ENCODE measurements at regions not wholly inside any gene's neighbourhood (a gene's known extent, or its start where the extent isn't known, plus 50 kb on each side); places are given as distances from the start of the nearest gene placed in this dataset.

DNA sequence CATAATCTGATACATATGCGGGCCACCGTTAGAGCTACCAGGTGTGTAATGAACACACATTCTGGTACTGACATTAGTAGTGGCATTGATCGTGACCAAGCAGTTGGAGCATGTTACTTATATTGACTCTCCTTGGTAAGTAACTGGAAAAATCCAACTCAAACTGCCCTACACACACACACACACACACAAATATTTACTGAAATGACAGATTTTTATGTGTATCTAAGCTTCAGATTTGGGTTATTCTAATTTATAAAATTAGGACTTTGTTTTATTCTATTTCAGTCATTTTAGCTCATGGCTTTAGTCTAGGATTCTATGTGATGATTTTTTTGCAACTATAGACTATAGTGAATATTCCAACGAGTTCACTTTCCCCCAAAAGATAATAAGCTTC, 1280.2 kb upstream of the ACO1 start:
- H3K27ac ChIP-seq (ENCODE audit: low read depth, low read length) = no peak overlapping the region
- no peaks in the 10 kb centered on the region for H3K36me3 ChIP-seq (ENCODE audit: control insufficient read depth in 1 of 2, insufficient read depth in 2 of 2, low read length in 2 of 2)
- no TSS peak for BruUV-seq (replicated peaks)
- no peaks in the 10 kb centered on the region for H4K20me1 ChIP-seq (ENCODE audit: insufficient read depth)
- H3K4me3 ChIP-seq (replicated peaks in 1 of 2; ENCODE audit: low read depth in 1 of 2, low read length in 2 of 2) = no peak overlapping the region
- TF ChIP-seq TCF7L2 (IDR thresholded peaks at IDR 0.05; ENCODE audit: borderline replicate concordance, extremely low read depth, insufficient read depth, insufficient read length) (no peak), YY1 (IDR thresholded peaks at IDR 0.05; ENCODE audit: extremely low read depth, insufficient replicate concordance, low read depth, low read length) (no peak), POLR2A (IDR thresholded peaks at IDR 0.05; ENCODE audit: borderline replicate concordance, extremely low read depth, insufficient read depth, insufficient read length) (no peak), ZNF274 (IDR thresholded peaks at IDR 0.05; ENCODE audit: low read depth, low read length) (no peak), SP1 (IDR thresholded peaks at IDR 0.05; ENCODE audit: low read depth) (no peak), ZFX (IDR thresholded peaks at IDR 0.05) (no peak), EZH2phosphoT487 (IDR thresholded peaks at IDR 0.05; ENCODE audit: borderline replicate concordance) (no peak), SRF (IDR thresholded peaks at IDR 0.05; ENCODE audit: low read depth) (no peak), CEBPB (IDR thresholded peaks at IDR 0.05; ENCODE audit: low read depth) (no peak), ELF1 (IDR thresholded peaks at IDR 0.05; ENCODE audit: borderline replicate concordance, low read depth) (no peak), FOSL1 (IDR thresholded peaks at IDR 0.05; ENCODE audit: low read depth) (no peak)
- TF ChIP-seq, protein P1, sequence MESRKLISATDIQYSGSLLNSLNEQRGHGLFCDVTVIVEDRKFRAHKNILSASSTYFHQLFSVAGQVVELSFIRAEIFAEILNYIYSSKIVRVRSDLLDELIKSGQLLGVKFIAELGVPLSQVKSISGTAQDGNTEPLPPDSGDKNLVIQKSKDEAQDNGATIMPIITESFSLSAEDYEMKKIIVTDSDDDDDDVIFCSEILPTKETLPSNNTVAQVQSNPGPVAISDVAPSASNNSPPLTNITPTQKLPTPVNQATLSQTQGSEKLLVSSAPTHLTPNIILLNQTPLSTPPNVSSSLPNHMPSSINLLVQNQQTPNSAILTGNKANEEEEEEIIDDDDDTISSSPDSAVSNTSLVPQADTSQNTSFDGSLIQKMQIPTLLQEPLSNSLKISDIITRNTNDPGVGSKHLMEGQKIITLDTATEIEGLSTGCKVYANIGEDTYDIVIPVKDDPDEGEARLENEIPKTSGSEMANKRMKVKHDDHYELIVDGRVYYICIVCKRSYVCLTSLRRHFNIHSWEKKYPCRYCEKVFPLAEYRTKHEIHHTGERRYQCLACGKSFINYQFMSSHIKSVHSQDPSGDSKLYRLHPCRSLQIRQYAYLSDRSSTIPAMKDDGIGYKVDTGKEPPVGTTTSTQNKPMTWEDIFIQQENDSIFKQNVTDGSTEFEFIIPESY (IDR thresholded peaks at IDR 0.05; ENCODE audit: extremely low read depth, insufficient replicate concordance, low read length) = no peak
- TF ChIP-seq, protein P2, sequence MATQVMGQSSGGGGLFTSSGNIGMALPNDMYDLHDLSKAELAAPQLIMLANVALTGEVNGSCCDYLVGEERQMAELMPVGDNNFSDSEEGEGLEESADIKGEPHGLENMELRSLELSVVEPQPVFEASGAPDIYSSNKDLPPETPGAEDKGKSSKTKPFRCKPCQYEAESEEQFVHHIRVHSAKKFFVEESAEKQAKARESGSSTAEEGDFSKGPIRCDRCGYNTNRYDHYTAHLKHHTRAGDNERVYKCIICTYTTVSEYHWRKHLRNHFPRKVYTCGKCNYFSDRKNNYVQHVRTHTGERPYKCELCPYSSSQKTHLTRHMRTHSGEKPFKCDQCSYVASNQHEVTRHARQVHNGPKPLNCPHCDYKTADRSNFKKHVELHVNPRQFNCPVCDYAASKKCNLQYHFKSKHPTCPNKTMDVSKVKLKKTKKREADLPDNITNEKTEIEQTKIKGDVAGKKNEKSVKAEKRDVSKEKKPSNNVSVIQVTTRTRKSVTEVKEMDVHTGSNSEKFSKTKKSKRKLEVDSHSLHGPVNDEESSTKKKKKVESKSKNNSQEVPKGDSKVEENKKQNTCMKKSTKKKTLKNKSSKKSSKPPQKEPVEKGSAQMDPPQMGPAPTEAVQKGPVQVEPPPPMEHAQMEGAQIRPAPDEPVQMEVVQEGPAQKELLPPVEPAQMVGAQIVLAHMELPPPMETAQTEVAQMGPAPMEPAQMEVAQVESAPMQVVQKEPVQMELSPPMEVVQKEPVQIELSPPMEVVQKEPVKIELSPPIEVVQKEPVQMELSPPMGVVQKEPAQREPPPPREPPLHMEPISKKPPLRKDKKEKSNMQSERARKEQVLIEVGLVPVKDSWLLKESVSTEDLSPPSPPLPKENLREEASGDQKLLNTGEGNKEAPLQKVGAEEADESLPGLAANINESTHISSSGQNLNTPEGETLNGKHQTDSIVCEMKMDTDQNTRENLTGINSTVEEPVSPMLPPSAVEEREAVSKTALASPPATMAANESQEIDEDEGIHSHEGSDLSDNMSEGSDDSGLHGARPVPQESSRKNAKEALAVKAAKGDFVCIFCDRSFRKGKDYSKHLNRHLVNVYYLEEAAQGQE (IDR thresholded peaks at IDR 0.05; ENCODE audit: low read depth) = no peak
- TF ChIP-seq, protein P3, sequence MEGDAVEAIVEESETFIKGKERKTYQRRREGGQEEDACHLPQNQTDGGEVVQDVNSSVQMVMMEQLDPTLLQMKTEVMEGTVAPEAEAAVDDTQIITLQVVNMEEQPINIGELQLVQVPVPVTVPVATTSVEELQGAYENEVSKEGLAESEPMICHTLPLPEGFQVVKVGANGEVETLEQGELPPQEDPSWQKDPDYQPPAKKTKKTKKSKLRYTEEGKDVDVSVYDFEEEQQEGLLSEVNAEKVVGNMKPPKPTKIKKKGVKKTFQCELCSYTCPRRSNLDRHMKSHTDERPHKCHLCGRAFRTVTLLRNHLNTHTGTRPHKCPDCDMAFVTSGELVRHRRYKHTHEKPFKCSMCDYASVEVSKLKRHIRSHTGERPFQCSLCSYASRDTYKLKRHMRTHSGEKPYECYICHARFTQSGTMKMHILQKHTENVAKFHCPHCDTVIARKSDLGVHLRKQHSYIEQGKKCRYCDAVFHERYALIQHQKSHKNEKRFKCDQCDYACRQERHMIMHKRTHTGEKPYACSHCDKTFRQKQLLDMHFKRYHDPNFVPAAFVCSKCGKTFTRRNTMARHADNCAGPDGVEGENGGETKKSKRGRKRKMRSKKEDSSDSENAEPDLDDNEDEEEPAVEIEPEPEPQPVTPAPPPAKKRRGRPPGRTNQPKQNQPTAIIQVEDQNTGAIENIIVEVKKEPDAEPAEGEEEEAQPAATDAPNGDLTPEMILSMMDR (IDR thresholded peaks at IDR 0.05 in 2 of 3, conservative IDR thresholded peaks at IDR 0.05 in 1 of 3; ENCODE audit: borderline replicate concordance in 1 of 3, insufficient read depth in 1 of 3, low read depth in 2 of 3, low read length in 2 of 3) = no peak
- H3K9me3 ChIP-seq (ENCODE audit: control insufficient read depth in 1 of 2, insufficient read depth in 1 of 2, low read depth in 1 of 2, low read length in 2 of 2) = no peaks in the 10 kb centered on the region
- POLR2A ChIA-PET = no interaction called here
- ATAC-seq (no peak), DNase-seq (ENCODE audit: low read depth, low spot score) (no peak)
- no peaks in the 10 kb centered on the region for H3K9me2 ChIP-seq (ENCODE audit: insufficient read depth)
- no peak overlapping the region for H2AFZ ChIP-seq (ENCODE audit: low read depth, low read length, poor library complexity, severe bottlenecking)
- no peaks in the 10 kb centered on the region for H3K27me3 ChIP-seq (ENCODE audit: insufficient read depth, low read length)
- no peak overlapping the region for H3K4me2 ChIP-seq (ENCODE audit: low read length)
- RAD21 ChIA-PET (ENCODE audit: low non-redundant PET in 1 of 2, low total read pairs in 2 of 2, uncharacterized antibody in 2 of 2, unreplicated experiment in 2 of 2) = no interaction called here
- H3K4me1 ChIP-seq (ENCODE audit: control insufficient read depth in 1 of 2, insufficient read depth in 2 of 2, low read length in 2 of 2) = no peaks in the 10 kb centered on the region
- intact Hi-C loops (cut with micrococcal nuclease) = no loop called here
- H3K79me2 ChIP-seq (ENCODE audit: insufficient read depth, low read length) = no peaks in the 10 kb centered on the region
- CTCF ChIA-PET = no interaction called here
- no peak overlapping the region for H3K9ac ChIP-seq (ENCODE audit: low read length)
